GM08714 (cell line): ENCODE measurements at regions not wholly inside any gene's neighbourhood (a gene's known extent, or its start where the extent isn't known, plus 50 kb on each side); places are given as distances from the start of the nearest gene placed in this dataset.
"Not testable (repeated sequence)": the region's sequence is repeated elsewhere in the genome, so short reads cannot be mapped to it uniquely, and the experiment has no call there.

Experiments
- H3K4me3 ChIP-seq: fragments of 200-500 bp; sonication (Bioruptor generic); 2 replicates; pipeline ENCODE4 v1.5.1; 2014; ENCODE audit warnings: mild to moderate bottlenecking, low read length, inconsistent platforms
- ZNF274 ChIP-seq: IDR thresholded peaks from 2 replicates; pipeline ENCODE4 v1.6.1; 2012; ENCODE audit warnings: mild to moderate bottlenecking, low read depth, low read length

GRCh38 chr6:112439010-112439409 is 91.9 kb downstream of the RFPL4B start:
- H3K4me3 ChIP-seq, result no peak overlapping the region
- TF ChIP-seq ZNF274, result no peak

DNA sequence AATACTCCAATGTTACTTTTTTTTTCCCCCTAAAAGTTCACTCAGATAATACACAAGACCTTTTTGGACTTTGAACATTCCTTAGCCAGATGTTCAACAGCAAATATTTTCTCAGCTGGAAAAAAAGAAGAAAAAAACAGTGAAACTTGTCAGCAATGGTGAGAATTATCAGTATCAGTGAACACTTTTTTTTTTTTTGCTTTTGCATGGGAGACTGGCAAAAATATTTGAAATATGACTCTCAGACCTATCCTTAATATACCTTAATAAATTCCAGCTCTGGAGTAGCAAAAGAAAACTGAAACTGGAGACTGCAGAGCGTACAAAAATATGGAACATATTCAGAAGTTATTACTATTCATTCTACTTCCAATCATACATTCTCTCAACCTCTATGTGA is 92.3 kb downstream of the RFPL4B start:
- no peak for TF ChIP-seq ZNF274
- H3K4me3 ChIP-seq, result no peak overlapping the region

GRCh38 chr6:112441607-112442006 is 94.5 kb downstream of the RFPL4B start:
- no peak overlapping the region for H3K4me3 ChIP-seq
- TF ChIP-seq ZNF274, result no peak

- no peak for TF ChIP-seq ZNF274
Observed at GRCh38 chr6:112443179-112444065, 96.3 kb downstream of the RFPL4B start.

GRCh38 chr6:112448786-112449185 is 101.7 kb downstream of the RFPL4B start:
- H3K4me3 ChIP-seq, result not testable (repeated sequence)

More at GRCh38 chr6:112443179-112444065, 96.3 kb downstream of the RFPL4B start:
- no peak overlapping the region for H3K4me3 ChIP-seq

DNA sequence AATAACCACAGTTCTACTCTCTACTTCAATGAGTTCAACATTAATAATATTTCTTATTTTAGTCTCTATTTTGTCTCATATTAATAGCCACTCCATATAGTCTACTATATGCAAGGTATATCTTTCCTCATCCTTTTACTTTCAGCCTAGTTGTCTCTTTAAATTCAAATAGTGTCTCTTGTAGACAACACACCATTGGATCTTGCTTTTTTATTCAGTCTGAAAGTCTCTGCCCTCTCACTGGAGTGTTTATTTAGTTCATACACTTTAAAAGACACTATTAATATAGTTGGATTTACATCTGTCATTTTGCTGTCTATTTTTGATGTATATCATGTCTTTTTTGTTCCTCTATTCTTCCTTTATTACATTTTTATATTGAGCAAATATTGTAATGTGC is 103.5 kb downstream of the RFPL4B start:
- no peak overlapping the region for H3K4me3 ChIP-seq

GRCh38 chr6:112457886-112458285 is 110.8 kb downstream of the RFPL4B start:
- H3K4me3 ChIP-seq, result no peak overlapping the region
- TF ChIP-seq ZNF274, result no peak

More for the DNA sequence above, 103.5 kb downstream of the RFPL4B start:
- no peak for TF ChIP-seq ZNF274

GRCh38 chr6:112459758-112460304 is 112.7 kb downstream of the RFPL4B start:
- H3K4me3 ChIP-seq, result no peak overlapping the region
- TF ChIP-seq ZNF274, result no peak

GRCh38 chr6:112464901-112465665 is 118.0 kb downstream of the RFPL4B start:
- TF ChIP-seq ZNF274, result no peak
- no peak overlapping the region for H3K4me3 ChIP-seq

- H3K4me3 ChIP-seq, result no peak overlapping the region
Observed at GRCh38 chr6:112466373-112467151, 119.4 kb downstream of the RFPL4B start.

DNA sequence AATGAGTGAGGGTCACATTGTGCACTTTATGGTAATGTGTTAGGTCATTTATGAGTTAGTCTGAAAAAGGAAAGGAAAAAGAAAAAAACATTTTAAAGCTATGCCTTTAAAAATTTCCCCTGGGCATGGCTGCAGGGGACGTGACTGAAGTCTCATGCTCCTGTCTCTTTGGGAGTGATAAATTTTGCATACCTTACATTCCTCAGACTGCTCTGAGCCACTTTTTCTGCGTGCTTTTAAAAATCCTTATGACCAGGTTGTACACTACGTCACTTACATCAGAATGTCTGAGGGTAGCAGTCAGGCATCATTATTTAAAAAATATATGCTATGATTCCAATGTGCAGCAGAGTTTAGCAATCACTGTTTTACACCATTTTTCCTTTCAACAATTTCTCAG is 121.2 kb downstream of the RFPL4B start:
- TF ChIP-seq ZNF274, result no peak

More at GRCh38 chr6:112466373-112467151, 119.4 kb downstream of the RFPL4B start:
- TF ChIP-seq ZNF274, result no peak

DNA sequence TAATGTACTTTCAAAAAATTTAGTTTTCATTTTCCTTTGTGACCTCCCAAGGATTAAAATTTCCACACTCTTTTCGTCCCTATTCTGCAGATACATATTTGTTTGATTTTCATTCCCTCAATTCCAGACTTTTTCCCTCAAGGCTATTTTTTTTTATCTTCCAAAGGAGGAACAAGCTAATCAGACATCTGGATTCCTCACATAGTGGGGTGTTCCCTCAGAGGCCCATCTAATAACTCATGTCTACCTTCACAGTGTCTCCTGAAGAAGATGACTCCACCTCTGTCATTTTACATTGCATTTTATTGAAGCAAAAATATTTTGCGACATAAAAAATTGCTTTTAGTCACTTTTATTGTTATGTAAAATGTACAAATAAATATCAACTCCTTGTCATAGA is 122.2 kb downstream of the RFPL4B start:
- TF ChIP-seq ZNF274, result no peak

More for the DNA sequence above, 121.2 kb downstream of the RFPL4B start:
- H3K4me3 ChIP-seq, result no peak overlapping the region

DNA sequence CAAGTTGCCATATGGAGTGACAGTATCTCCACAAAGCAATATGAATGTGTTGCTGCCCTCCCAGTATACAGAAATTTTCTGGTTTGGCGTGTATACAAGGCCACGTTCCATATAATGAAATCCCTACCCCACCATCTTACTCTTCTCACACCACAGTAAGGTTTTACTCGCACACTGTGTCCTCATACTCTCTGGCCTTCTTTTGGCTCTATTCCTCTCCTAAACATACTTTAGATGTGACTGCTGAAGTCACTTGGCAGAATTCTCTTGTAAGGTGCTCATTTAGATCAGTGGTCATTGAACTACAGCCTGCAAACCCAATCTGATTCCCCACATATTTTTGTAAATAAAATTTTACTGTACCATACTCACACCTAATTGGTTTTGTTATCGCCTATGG is 123.2 kb downstream of the RFPL4B start:
- TF ChIP-seq ZNF274, result no peak
- H3K4me3 ChIP-seq, result no peak overlapping the region

More for the DNA sequence above, 122.2 kb downstream of the RFPL4B start:
- no peak overlapping the region for H3K4me3 ChIP-seq

- TF ChIP-seq ZNF274, result no peak
Observed at GRCh38 chr6:112470950-112471349, 123.8 kb downstream of the RFPL4B start.

More at GRCh38 chr6:112470950-112471349, 123.8 kb downstream of the RFPL4B start:
- H3K4me3 ChIP-seq, result no peak overlapping the region
